ENCODE measurements at regions not wholly inside any gene's neighbourhood (a gene's known extent, or its start where the extent isn't known, plus 50 kb on each side); places are given as distances from the start of the nearest gene placed in this dataset.

- H3K36me3 Mint-ChIP-seq (ENCODE audit: low read depth) = no peaks in the 10 kb centered on the region
- peaks cover 29% of the 10 kb centered on the region for H3K27me3 Mint-ChIP-seq (ENCODE audit: low read depth)
- H3K4me1 Mint-ChIP-seq (ENCODE audit: low read depth) = no peaks in the 10 kb centered on the region
- H3K27ac Mint-ChIP-seq = no peak overlapping the region
- H3K4me3 Mint-ChIP-seq = no peak overlapping the region
- H3K9me3 Mint-ChIP-seq = peaks cover 14% of the 10 kb centered on the region
Observed at GRCh38 chr15:39113741-39114140, 467.1 kb upstream of the THBS1 start.

GRCh38 chr15:39114690-39115378 lies 466.0 kb upstream of the THBS1 start:
- peaks cover 14% of the 10 kb centered on the region for H3K9me3 Mint-ChIP-seq
- no peak overlapping the region for H3K4me3 Mint-ChIP-seq
- H3K27me3 Mint-ChIP-seq (ENCODE audit: low read depth) = peaks cover 29% of the 10 kb centered on the region
- H3K4me1 Mint-ChIP-seq (ENCODE audit: low read depth) = no peaks in the 10 kb centered on the region
- H3K36me3 Mint-ChIP-seq (ENCODE audit: low read depth) = no peaks in the 10 kb centered on the region
- H3K27ac Mint-ChIP-seq = no peak overlapping the region

GRCh38 chr15:39115379-39116057 lies 465.4 kb upstream of the THBS1 start:
- no peaks in the 10 kb centered on the region for H3K36me3 Mint-ChIP-seq (ENCODE audit: low read depth)
- no peak overlapping the region for H3K27ac Mint-ChIP-seq
- peaks cover 29% of the 10 kb centered on the region for H3K27me3 Mint-ChIP-seq (ENCODE audit: low read depth)
- no peak overlapping the region for H3K4me3 Mint-ChIP-seq
- H3K9me3 Mint-ChIP-seq = peaks cover 14% of the 10 kb centered on the region
- H3K4me1 Mint-ChIP-seq (ENCODE audit: low read depth) = no peaks in the 10 kb centered on the region

- H3K4me1 Mint-ChIP-seq (ENCODE audit: low read depth) = no peaks in the 10 kb centered on the region
- peaks cover 28% of the 10 kb centered on the region for H3K27me3 Mint-ChIP-seq (ENCODE audit: low read depth)
- H3K4me3 Mint-ChIP-seq = no peak overlapping the region
- peaks cover 14% of the 10 kb centered on the region for H3K9me3 Mint-ChIP-seq
- no peak overlapping the region for H3K27ac Mint-ChIP-seq
- no peaks in the 10 kb centered on the region for H3K36me3 Mint-ChIP-seq (ENCODE audit: low read depth)
Observed at GRCh38 chr15:39118510-39118909, 462.4 kb upstream of the THBS1 start.

GRCh38 chr15:39124155-39124552 lies 456.7 kb upstream of the THBS1 start:
- Mint-ChIP-seq H3K27ac (no peak overlapping the region), H3K9me3 (no peaks in the 10 kb centered on the region), H3K4me3 (no peak overlapping the region), H3K27me3 (ENCODE audit: low read depth) (peaks cover 18% of the 10 kb centered on the region), H3K4me1 (ENCODE audit: low read depth) (peaks cover 13% of the 10 kb centered on the region), H3K36me3 (ENCODE audit: low read depth) (no peaks in the 10 kb centered on the region)

- H3K36me3 Mint-ChIP-seq (ENCODE audit: low read depth) = no peaks in the 10 kb centered on the region
- peaks cover 18% of the 10 kb centered on the region for H3K27me3 Mint-ChIP-seq (ENCODE audit: low read depth)
- no peaks in the 10 kb centered on the region for H3K9me3 Mint-ChIP-seq
- H3K4me3 Mint-ChIP-seq = no peak overlapping the region
- no peak overlapping the region for H3K27ac Mint-ChIP-seq
- H3K4me1 Mint-ChIP-seq (ENCODE audit: low read depth) = peaks cover 13% of the 10 kb centered on the region
Observed at GRCh38 chr15:39124553-39125171, 456.2 kb upstream of the THBS1 start.

GRCh38 chr15:39125226-39125625 lies 455.7 kb upstream of the THBS1 start:
- peaks cover 18% of the 10 kb centered on the region for H3K27me3 Mint-ChIP-seq (ENCODE audit: low read depth)
- H3K4me3 Mint-ChIP-seq = no peak overlapping the region
- no peaks in the 10 kb centered on the region for H3K9me3 Mint-ChIP-seq
- H3K4me1 Mint-ChIP-seq (ENCODE audit: low read depth) = peaks cover 13% of the 10 kb centered on the region
- H3K27ac Mint-ChIP-seq = no peak overlapping the region
- no peaks in the 10 kb centered on the region for H3K36me3 Mint-ChIP-seq (ENCODE audit: low read depth)

GRCh38 chr15:39125904-39126303 lies 455.0 kb upstream of the THBS1 start:
- Mint-ChIP-seq H3K9me3 (no peaks in the 10 kb centered on the region), H3K27me3 (ENCODE audit: low read depth) (peaks cover 18% of the 10 kb centered on the region), H3K27ac (no peak overlapping the region), H3K4me3 (no peak overlapping the region), H3K4me1 (ENCODE audit: low read depth) (peaks cover 13% of the 10 kb centered on the region), H3K36me3 (ENCODE audit: low read depth) (no peaks in the 10 kb centered on the region)

- no peaks in the 10 kb centered on the region for H3K36me3 Mint-ChIP-seq (ENCODE audit: low read depth)
- no peaks in the 10 kb centered on the region for H3K9me3 Mint-ChIP-seq
- no peak overlapping the region for H3K27ac Mint-ChIP-seq
- H3K4me1 Mint-ChIP-seq (ENCODE audit: low read depth) = peaks cover 13% of the 10 kb centered on the region
- H3K27me3 Mint-ChIP-seq (ENCODE audit: low read depth) = peaks cover 15% of the 10 kb centered on the region
- H3K4me3 Mint-ChIP-seq = no peak overlapping the region
Observed at GRCh38 chr15:39127151-39127790, 453.6 kb upstream of the THBS1 start.

GRCh38 chr15:39127925-39128617 lies 452.8 kb upstream of the THBS1 start:
- H3K36me3 Mint-ChIP-seq (ENCODE audit: low read depth) = no peaks in the 10 kb centered on the region
- H3K9me3 Mint-ChIP-seq = no peaks in the 10 kb centered on the region
- peaks cover 13% of the 10 kb centered on the region for H3K4me1 Mint-ChIP-seq (ENCODE audit: low read depth)
- H3K27ac Mint-ChIP-seq = no peak overlapping the region
- H3K4me3 Mint-ChIP-seq = no peak overlapping the region
- H3K27me3 Mint-ChIP-seq (ENCODE audit: low read depth) = peaks cover 17% of the 10 kb centered on the region

- no peak overlapping the region for H3K27ac Mint-ChIP-seq
- H3K27me3 Mint-ChIP-seq (ENCODE audit: low read depth) = peaks cover 14% of the 10 kb centered on the region
- H3K4me3 Mint-ChIP-seq = no peak overlapping the region
- H3K9me3 Mint-ChIP-seq = no peaks in the 10 kb centered on the region
- H3K4me1 Mint-ChIP-seq (ENCODE audit: low read depth) = peaks cover 13% of the 10 kb centered on the region
- H3K36me3 Mint-ChIP-seq (ENCODE audit: low read depth) = no peaks in the 10 kb centered on the region
Observed at GRCh38 chr15:39128746-39129145, 452.1 kb upstream of the THBS1 start.

GRCh38 chr15:39130556-39131379 lies 450.1 kb upstream of the THBS1 start:
- H3K36me3 Mint-ChIP-seq (ENCODE audit: low read depth) = no peaks in the 10 kb centered on the region
- no peaks in the 10 kb centered on the region for H3K9me3 Mint-ChIP-seq
- peaks cover 13% of the 10 kb centered on the region for H3K4me1 Mint-ChIP-seq (ENCODE audit: low read depth)
- H3K27me3 Mint-ChIP-seq (ENCODE audit: low read depth) = peaks cover 3% of the 10 kb centered on the region
- no peak overlapping the region for H3K27ac Mint-ChIP-seq
- no peak overlapping the region for H3K4me3 Mint-ChIP-seq

GRCh38 chr15:39131609-39132008 lies 449.3 kb upstream of the THBS1 start:
- peaks cover 8% of the 10 kb centered on the region for H3K4me1 Mint-ChIP-seq (ENCODE audit: low read depth)
- H3K27ac Mint-ChIP-seq = no peak overlapping the region
- no peak overlapping the region for H3K4me3 Mint-ChIP-seq
- no peaks in the 10 kb centered on the region for H3K36me3 Mint-ChIP-seq (ENCODE audit: low read depth)
- H3K27me3 Mint-ChIP-seq (ENCODE audit: low read depth) = peaks cover 3% of the 10 kb centered on the region
- H3K9me3 Mint-ChIP-seq = no peaks in the 10 kb centered on the region

- H3K27me3 Mint-ChIP-seq (ENCODE audit: low read depth) = peaks cover 3% of the 10 kb centered on the region
- no peak overlapping the region for H3K27ac Mint-ChIP-seq
- peaks cover 8% of the 10 kb centered on the region for H3K4me1 Mint-ChIP-seq (ENCODE audit: low read depth)
- no peaks in the 10 kb centered on the region for H3K36me3 Mint-ChIP-seq (ENCODE audit: low read depth)
- H3K4me3 Mint-ChIP-seq = no peak overlapping the region
- no peaks in the 10 kb centered on the region for H3K9me3 Mint-ChIP-seq
Observed at GRCh38 chr15:39132070-39132469, 448.8 kb upstream of the THBS1 start.

Data from T-helper 1 cell treated with Interleukin-12 subunit alpha and Interleukin-12 subunit beta and Interleukin-4 antibody, amounts not matched to agents 30 μg/mL and 1 μg/mL, for 36 hours (primary cell).